Transverse colon (tissue), 4 donors: ENCODE measurements at regions not wholly inside any gene's neighbourhood (a gene's known extent, or its start where the extent isn't known, plus 50 kb on each side); places are given as distances from the start of the nearest gene placed in this dataset.
A peak's percentile ranks its signal among the peaks of the same experiment; 100 is the strongest.

Experiments
- DNase-seq: peaks from one replicate; pipeline ENCODE4 v3.0.0-alpha.2; 2019
- H3K27ac ChIP-seq, 4 donors: fragments of 200-600 bp; sonication (generic); 2 replicates each; pipeline ENCODE4 v1.5.1; 2016 to 2018; ENCODE audit warnings: inconsistent platforms in 4 of 4
- H3K27me3 ChIP-seq: fragments of 200-600 bp; sonication (generic); 2 replicates; pipeline ENCODE4 v1.5.1; 2017; ENCODE audit warnings: inconsistent platforms
- H3K36me3 ChIP-seq, 4 donors: fragments of 200-600 bp; sonication (generic); 2 replicates each; pipeline ENCODE4 v1.5.1; 2017 to 2019; ENCODE audit warnings: inconsistent platforms in 4 of 4
- H3K4me1 ChIP-seq, 4 donors: fragments of 200-600 bp; sonication (generic); 2 replicates each; pipeline ENCODE4 v1.5.1; 2017 to 2020; ENCODE audit warnings: inconsistent platforms in 4 of 4
- H3K4me3 ChIP-seq, 4 donors: fragments of 200-600 bp; sonication (generic); 1 replicate in 1 of 4; 2 replicates in 3 of 4; pipeline versions ENCODE4 v1.5.1 to v1.6.1; 2017 to 2019; ENCODE audit warnings: inconsistent platforms in 4 of 4
- H3K9me3 ChIP-seq, 2 donors: fragments of 200-600 bp; sonication (generic); 2 replicates each; pipeline ENCODE4 v1.5.1; 2017 to 2019; ENCODE audit warnings: inconsistent platforms in 2 of 2
- CTCF ChIP-seq, 5 experiments: fragments of 200-600 bp in 3 of 5; fragments of 450-650 bp in 2 of 5; sonication (generic) in 3 of 5; IDR thresholded peaks; 1 replicate in 2 of 5; 2 replicates in 3 of 5; pipeline ENCODE4 v1.5.1; 2016 to 2017; ENCODE audit warnings: antibody characterized with exemption in 5 of 5, inconsistent platforms in 3 of 5, mild to moderate bottlenecking in 2 of 5, moderate library complexity in 1 of 5
- EP300 ChIP-seq: sonication (generic); formaldehyde crosslinking; IDR thresholded peaks from one replicate; pipeline ENCODE4 v1.6.1; 2017; ENCODE audit warnings: antibody characterized with exemption, low read depth
- POLR2A ChIP-seq: fragments of 450-650 bp; IDR thresholded peaks from one replicate; pipeline ENCODE4 v1.6.1; 2016; ENCODE audit warnings: antibody characterized with exemption, mild to moderate bottlenecking, moderate library complexity
- POLR2AphosphoS5 ChIP-seq, 3 donors: sonication (generic); formaldehyde crosslinking; IDR thresholded peaks; one replicate each; pipeline ENCODE4 v1.6.1; 2016; ENCODE audit warnings: antibody characterized with exemption in 3 of 3
- WGBS, 2 donors: methylation state at CpG; one replicate each; pipeline ENCODE4 v1.1.5; 2018; ENCODE audit warnings: low coverage in 1 of 2; 5-methylcytosine and 5-hydroxymethylcytosine counted together
- in situ Hi-C, 4 donors: fragments of 200-750 bp; cut with MboI; loops; one replicate each; pipeline versions ENCODE4 v1.15.0 to v1.15.1; 2017; ENCODE audit warnings: low sequenced_read_pairs in 3 of 4, low pct_ligation_motif_present in 1 of 4, low pct_unique_long_range_greater_than_20kb in 1 of 4
- intact Hi-C: fragments of 100-400 bp; cut with DNase I; formaldehyde crosslinking; loops from one replicate; pipeline ENCODE4 v1.15.1; 2023; ENCODE audit warnings: low total_unique reads

- no peaks in the 10 kb centered on the region for H3K27me3 ChIP-seq
- WGBS, 2 donors: 79 to 80% methylated on average over 1 to 2 of the region's 2 CpGs
- H3K9me3 ChIP-seq: no peaks in the 10 kb centered on the region
- no peak overlapping the region for H3K27ac ChIP-seq
- H3K4me1 ChIP-seq: no peaks in the 10 kb centered on the region
- in situ Hi-C loops: loop anchor here in 3 of 4 donors (25.0 kb wide), 4 partner anchors 99 to 1101 kb away; no protein-coding TSS in a partner anchor
- no peak for TF ChIP-seq POLR2A
- no peak for TF ChIP-seq EP300
- TF ChIP-seq CTCF (IDR thresholded peaks at IDR 0.05): no peak
- TF ChIP-seq POLR2AphosphoS5 (IDR thresholded peaks at IDR 0.05): no peak
- no peaks in the 10 kb centered on the region for H3K36me3 ChIP-seq
- no peak overlapping the region for H3K4me3 ChIP-seq
- DNase-seq: no peak
- intact Hi-C loops: no loop called here
Observed at GRCh38 chr9:31136524-31136923, 1247.9 kb upstream of the ACO1 start.

DNA sequence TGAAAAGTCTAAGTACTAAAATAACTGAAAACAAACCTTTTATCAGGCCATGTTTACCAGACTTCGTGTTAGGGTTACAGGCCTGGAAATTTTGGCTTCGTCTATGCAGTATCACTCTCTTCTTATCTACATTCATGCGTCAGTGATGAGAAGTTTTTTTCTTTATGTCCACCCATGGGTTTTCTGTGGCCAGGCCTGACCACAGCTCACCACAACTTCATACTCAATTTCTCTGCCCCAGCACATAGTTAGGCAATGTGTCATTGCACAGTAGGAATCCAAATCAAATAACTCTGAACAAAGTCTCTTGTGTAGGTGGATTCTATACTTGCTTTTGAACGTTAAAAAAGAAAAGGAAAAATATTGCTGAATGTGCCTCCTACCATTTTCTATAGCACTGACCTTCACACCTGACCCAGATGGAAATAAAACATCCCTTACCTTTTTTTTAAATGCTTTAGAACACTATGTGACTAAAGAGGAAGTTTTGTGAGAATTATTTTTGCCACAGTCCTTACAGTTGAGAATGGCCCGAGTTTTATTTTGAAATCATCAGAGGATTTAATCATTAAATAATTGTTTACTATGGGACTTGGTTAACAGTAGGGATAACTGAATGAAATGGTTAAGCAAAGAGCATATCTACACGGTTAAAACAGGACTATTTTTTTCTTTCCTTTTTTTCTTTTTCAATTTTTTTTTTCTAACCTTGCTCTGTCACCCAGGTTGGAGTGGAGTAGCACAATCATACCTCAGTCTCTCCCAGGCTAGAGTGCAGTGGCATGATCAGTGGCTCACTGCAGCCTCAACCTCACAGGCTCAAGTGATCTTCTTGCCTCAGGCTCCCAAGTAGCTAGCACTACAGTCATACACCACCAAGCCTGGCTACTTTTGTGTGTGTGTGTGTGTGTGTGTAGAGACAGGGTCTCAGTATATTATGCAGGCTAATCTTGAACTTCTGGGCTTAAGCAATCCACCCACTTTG is 1247.0 kb upstream of the ACO1 start:
- TF ChIP-seq CTCF (IDR thresholded peaks at IDR 0.05): no peak
- TF ChIP-seq EP300: no peak
- no peak for TF ChIP-seq POLR2A
- TF ChIP-seq POLR2AphosphoS5 (IDR thresholded peaks at IDR 0.05): no peak
- no peaks in the 10 kb centered on the region for H3K27me3 ChIP-seq
- DNase-seq: no peak
- no peak overlapping the region for H3K27ac ChIP-seq
- no peak overlapping the region for H3K4me3 ChIP-seq
- no peaks in the 10 kb centered on the region for H3K9me3 ChIP-seq
- intact Hi-C loops (no loop called here), in situ Hi-C loops (loop anchor here in 3 of 4 donors (25.0 kb wide), 4 partner anchors 100 to 1100 kb away; no protein-coding TSS in a partner anchor)
- H3K36me3 ChIP-seq: no peaks in the 10 kb centered on the region
- 59 to 63% methylated on average over 6 of the region's 6 CpGs for WGBS, 2 donors
- H3K4me1 ChIP-seq: no peaks in the 10 kb centered on the region

- 13 to 14% methylated on average over 1 of the region's 1 CpG for WGBS, 2 donors
- H3K27me3 ChIP-seq: no peaks in the 10 kb centered on the region
- in situ Hi-C loops: loop anchor here in 3 of 4 donors (25.0 kb wide), 4 partner anchors 103 to 1097 kb away; no protein-coding TSS in a partner anchor
- H3K4me3 ChIP-seq: no peak overlapping the region
- intact Hi-C loops: no loop called here
- H3K4me1 ChIP-seq: no peaks in the 10 kb centered on the region
- no peak overlapping the region for H3K27ac ChIP-seq
- no peaks in the 10 kb centered on the region for H3K36me3 ChIP-seq
- no peaks in the 10 kb centered on the region for H3K9me3 ChIP-seq
- no peak for DNase-seq
- TF ChIP-seq CTCF (IDR thresholded peaks at IDR 0.05): peak in 2 of 5 experiments; percentile 21 to 22
- no peak for TF ChIP-seq EP300
Observed at GRCh38 chr9:31140316-31140715, 1244.1 kb upstream of the ACO1 start.

DNA sequence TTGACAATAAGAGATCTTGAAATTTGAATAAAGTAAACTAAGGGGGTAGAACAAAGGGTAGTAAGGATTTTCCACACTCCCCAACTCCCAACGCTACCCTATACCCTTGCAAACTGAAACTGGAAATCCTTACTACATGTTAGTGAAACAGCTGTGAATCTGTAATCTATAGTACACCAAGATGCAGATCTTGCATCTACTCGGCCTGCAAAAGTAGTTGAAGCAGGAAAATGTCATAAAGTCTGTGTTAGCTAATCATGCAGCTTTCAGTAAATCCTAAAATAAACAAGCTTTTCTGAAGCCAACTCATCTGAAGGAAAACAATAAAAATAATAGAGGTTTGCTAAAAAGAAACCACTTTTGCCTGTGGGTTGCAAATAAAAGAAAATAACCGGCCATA is 1242.0 kb upstream of the ACO1 start:
- no peak for DNase-seq
- H3K27ac ChIP-seq: no peak overlapping the region
- intact Hi-C loops: no loop called here

More for the DNA sequence above, 1242.0 kb upstream of the ACO1 start:
- no peaks in the 10 kb centered on the region for H3K27me3 ChIP-seq
- H3K36me3 ChIP-seq: no peaks in the 10 kb centered on the region
- H3K9me3 ChIP-seq: no peaks in the 10 kb centered on the region
- 55 to 58% methylated on average over 3 of the region's 3 CpGs for WGBS, 2 donors
- H3K4me1 ChIP-seq: no peaks in the 10 kb centered on the region
- H3K4me3 ChIP-seq: no peak overlapping the region
- TF ChIP-seq POLR2A (no peak), CTCF (IDR thresholded peaks at IDR 0.05) (no peak), POLR2AphosphoS5 (IDR thresholded peaks at IDR 0.05) (no peak), EP300 (no peak)
- in situ Hi-C loops: loop anchor here in 3 of 4 donors (25.0 kb wide), 4 partner anchors 105 to 1095 kb away; no protein-coding TSS in a partner anchor
